ENCODE measurements at regions not wholly inside any gene's neighbourhood (a gene's known extent, or its start where the extent isn't known, plus 50 kb on each side); places are given as distances from the start of the nearest gene placed in this dataset.

DNA sequence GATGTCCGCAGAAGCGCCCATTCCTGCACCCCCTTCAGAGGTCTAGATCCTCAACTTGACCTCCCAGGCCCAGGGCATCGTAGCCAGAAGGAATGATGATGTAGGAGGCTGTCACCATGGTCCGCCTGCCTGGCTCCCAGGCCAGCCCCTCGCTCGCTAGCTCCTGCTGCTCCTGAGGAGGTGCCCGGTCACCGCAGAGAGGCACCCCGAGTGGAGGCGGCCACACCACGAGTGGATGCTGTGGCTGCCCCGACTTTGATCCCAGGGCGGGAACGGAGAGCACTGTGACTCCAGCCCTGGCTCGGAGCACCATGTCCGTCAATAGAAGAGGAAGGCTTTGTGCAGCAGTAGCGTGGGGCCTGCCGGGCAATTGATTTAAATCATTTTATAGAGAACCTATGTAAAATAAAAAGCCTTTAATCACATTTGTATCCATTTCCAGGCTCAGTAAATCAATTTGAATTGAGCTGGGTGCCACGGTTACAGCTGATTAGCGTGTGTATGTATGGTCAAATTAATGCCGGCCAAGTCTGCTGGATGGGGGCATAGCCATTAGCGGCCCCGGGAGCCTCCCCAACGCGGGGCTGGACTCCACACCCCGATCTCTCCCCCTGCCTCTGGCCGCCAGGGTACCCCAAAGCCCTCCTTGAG lies 122.6 kb upstream of the GSE1 start:
- DNase-seq: no peak

DNA sequence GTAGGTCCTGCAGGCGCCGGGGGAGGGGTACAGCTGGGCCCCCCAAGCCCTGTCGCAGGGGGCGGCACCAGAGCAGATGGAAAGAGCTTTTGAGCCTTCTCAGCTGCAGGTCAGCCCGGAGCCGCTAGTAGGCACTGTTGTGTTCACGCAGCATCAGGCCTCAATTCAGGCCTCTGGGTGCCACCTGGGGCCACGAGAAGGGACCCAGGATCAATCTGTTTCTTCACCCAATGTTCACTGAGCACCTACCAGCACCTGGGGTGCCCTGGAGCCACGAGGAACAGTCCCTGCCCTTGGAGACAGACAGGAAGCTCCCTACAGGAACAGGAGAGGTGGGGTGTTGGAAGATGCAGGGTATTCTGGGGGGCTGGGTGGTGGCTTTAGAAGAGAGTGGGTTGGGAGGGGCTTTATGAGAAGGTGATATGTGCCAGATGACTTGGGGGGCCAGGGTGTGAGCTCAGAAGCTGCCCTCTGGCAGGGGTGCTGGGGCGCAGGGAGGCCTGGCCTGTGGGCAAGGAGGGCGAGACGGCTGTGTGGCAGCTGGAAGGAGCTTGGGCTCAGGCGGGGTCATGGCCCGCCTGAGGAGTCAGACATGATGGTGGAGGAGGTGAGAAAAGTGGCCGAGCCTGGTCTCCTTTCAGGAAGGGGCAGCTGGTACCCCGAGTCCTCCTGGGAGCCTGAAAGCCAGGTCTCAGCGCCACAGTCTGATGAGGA lies 121.9 kb upstream of the GSE1 start:
- DNase-seq: no peak

DNA sequence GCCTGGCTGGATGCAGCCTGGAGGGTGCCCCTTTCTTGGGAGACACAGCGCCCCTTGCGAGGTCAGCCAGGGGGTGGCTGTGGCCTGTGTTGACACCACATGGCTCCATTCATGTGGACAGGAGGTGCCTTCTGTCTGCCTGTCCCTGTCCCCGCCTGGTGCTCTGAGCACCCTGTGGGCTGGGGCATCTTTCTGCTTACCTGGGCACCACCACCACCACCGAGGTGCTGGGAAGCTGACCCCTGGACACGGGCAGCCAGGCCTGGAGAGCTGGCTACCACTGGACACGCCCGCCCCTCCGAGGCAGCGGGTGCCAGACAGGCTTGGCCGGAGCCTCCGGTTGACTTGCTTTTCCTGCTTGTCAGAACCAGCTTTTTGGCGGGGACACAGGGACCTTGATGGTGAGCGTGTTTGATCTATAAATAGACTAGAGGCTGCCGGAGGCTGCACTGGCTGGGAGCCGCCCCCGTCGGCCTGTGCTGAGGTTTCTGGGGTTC lies 121.3 kb upstream of the GSE1 start:
- no peak for DNase-seq

DNA sequence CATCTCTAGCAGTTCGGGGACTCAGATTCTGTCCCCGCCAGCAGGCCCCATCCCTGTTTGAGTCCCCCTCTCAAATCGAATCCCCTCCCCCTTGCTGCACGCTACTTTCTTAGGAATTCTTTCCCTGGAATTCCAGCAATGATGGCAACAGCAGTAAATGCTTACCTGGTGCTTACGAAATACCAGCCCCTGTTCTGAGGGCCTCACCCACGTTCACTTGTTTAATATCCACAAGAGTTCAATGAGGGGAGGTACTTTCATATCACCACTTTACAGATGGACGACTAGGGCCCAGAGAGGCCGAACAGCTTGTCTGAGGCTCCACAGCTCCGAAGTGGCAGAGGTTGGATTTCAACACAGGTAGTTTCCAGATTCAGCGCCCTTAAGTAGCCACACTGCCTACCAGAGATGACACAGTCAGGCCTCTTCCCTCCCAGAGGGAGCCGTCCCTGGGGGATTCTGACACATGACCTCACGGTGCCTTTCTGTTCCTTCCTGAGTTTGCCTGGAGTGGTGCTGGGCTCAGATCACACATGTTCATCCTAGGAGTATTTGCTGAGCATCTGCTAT lies 120.7 kb upstream of the GSE1 start:
- no peak for DNase-seq

DNA sequence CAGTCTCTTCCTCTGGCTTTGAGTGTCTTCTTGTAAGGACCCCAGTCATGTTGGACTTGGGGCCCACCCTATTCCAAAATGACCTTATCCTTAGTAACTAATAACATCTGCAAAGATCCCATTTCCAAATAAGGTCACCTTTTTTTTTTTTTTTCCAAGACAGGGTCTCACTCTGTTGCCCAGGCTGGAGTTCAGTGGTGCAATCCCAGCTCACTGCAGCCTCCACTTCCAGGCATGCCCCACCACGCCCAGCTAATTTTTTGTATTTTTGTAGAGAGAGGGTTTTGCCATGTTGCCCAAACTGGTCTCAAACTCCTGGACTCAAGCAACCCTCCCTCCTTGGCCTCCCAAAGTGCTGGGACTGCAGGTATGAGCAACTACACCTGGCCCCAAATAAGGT lies 118.8 kb upstream of the GSE1 start:
- DNase-seq: no peak

DNA sequence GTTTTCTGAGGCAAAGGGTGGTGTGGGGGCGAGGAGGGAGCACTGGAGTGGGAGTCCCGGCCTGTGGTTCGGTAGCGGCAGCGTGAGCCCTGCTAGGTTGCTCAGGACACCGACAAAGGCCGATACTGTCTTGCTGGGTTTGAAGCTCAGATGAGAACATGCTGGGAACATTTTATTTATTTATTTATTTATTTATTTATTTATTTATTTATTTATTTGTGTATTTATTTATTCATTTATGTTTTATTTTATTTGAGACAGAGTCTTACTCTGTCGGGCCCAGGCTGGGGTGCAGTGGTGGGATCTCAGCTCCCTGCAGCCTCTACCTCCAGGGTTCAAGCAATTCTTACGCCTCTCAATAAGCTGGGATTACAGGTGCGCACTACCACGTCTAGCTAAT lies 117.9 kb upstream of the GSE1 start:
- no peak for DNase-seq

DNA sequence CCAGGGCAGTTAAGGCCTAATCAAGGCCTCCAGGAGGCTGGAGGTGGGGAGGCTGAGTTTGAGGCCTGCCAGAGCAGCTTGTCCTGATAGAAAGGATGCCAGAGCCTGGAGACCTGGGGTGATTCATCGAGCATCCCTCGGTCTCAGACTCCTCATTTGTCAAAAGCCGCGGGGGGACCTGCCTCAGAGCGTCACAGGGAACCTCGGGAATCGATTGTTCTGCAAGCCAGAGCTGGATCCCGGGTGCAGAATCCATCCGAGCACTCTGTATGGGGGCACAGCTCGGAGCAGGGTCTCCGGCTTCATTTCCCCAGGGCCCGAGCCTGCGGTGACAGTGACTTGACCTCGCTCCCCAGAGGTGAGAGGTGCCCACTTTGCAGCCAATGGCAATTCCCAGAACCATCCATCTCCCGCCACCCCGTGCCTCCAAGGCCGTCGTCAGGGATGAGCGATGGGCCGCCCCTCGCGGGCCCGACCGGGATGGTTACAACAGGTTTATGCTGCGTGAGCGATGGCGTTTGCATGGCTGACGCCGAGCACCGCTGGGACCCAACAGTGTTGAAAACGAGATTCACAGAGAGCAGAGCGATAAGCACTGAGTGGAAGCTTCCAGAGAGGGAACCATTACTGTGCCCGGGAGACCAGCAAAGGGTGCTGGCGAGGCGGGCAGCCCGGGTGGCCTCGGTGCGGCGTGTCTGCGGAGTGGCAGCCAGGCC lies 117.1 kb upstream of the GSE1 start:
- DNase-seq: no peak

DNA sequence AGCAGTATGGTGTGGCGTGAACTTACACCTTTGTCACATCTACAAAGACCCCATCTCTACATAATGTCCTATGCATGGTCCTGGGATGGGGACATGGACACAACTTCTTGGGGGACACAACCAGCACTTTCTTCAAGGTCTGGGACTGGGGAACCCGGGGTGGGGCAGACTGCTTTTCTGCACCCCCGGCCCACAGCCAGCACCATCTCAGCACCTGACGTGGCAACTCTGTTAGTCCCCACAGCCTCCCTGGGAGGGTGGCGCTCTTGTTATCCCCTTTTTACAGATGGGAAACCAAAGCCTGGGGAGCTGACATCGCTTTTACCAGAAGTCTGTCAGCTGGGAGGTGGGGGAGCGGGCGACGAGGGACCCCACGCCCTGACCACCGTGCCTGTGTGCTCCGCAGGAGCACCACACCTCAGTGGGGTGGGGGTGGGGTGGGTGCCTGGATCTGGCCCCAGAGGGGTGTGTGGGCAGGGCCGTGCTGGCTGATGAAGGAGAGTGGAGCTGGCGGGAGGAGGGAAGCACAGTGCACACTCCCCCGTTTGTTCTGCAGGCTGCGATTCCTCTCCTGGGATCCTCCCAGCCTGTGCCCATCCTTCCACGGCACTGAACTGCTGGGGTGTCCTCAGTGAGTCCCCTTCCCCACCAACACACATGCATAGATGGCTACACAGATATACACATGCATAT lies 115.4 kb upstream of the GSE1 start:
- DNase-seq: no peak

DNA sequence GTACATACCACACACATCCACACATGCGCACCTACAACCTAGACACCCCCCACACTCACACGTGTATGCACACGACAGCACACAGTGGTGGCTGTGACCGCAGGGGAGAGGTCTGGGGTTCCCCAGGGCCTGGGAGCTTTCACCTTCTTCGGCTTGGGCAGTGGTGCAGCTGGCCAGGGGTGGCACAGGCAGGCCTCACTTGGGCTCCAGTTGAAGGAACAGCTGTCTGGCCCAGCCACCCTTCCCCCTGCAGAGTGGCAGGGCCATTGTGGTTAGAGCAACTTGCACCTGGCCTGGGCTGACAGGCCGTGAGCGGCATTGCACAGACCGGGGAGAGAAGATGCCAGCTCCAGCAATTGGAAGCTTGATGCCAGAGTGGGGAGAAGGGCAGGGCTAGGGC lies 114.5 kb upstream of the GSE1 start:
- DNase-seq: no peak

DNA sequence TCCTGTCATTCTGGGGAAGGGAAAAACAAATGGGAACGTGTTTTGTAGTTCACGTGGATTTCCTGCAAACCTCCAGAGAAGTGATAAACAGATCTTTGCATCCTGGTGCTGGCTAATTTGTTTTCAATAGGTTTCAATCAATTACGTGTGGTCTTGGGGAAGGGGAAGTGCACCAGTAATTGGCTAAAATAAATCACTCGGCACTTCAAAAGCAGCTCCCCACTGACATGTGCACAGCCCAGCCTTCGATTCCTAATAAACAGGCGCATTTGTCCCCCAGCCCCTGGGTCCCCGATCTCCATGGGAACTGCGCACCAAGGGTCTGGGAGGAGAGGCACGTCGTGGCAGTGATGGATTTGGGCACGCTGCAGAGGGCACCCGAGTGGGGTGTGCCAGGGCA lies 112.9 kb upstream of the GSE1 start:
- no peak for DNase-seq

DNA sequence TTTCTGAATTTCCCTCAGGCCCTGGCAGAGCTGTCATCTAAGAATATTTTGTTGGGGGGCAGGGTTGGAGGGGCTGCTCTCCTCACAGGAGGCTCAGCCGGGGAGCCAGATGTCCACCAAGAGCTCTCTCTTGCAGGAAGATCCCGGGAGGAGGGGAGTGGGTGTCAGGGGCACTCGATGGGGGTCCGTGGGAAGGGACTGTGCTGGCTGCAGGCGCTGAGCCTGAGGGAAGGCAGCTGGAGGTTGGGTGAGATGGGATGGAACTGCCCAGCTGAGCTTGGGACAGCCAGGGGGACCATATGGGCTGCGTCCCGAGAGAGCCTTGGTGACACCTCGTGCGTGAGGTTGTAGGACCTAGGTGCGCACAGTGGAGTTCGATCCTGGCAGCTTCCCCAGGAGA lies 111.2 kb upstream of the GSE1 start:
- no peak for DNase-seq

DNA sequence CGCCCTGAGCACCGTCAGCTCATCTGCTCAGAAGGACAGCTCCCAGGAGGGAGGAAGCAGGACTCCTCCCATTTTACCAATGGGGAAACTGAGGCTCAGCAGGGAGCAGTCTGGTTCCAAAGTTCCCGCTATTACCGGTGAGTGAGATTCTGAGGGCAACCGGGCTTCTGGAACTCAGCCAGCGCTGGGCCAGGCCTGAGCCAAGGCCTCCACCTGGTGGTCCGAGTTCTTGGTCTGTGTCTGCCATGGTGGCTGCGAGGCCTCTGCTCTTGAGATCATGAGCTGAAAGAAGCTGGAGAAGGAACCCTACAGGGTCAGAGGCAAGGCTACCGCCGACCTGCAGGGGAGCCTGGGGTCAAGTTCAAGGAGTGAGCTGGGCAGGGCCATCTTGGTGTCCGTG lies 110.8 kb upstream of the GSE1 start:
- no peak for DNase-seq

DNA sequence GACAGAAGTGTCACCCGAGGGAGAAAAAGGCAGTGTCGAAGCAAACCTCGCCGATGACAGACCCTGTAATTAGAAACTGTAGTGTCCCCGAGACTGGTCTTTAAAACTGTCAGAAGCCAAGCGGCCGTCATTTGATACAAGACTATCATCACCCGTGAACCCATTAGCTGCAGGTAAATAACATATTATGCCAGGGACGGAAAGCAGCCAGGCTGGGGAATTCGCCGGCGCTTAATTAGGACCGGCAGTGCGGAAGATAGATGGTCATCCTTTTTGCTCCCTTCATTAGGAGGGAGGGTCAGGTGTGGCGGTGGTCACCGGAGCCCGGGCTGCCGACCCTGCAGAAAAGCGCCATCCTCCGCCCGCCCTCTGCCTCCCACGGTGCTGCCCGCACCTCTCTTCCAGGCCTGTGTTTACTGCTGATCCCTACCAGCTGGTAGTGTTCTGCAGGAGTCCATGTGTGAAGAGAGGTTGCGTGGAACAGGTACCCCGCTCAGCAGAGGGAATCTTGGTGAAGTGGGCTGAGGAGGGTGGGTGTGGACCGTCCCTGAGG lies 109.4 kb upstream of the GSE1 start:
- no peak for DNase-seq

DNA sequence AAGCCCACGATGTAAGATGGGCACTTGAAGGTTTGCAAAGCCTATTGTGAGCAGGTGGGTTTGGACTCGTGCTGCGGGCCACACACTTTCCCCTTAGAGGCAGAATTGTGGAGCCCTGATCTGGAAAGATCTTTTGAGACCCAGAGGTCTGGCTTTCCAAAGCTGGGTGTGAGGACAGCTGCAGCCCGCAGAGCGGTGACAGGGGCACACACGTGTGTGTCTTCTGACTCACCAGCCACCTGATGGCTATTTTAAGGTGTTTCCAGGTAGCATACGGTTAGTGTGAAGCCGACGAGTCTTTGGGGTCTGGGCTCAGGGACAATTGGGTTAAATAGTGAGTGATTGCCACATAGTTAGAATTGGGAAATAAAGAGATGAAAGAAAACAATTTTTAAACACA lies 108.9 kb upstream of the GSE1 start:
- no peak for DNase-seq

DNA sequence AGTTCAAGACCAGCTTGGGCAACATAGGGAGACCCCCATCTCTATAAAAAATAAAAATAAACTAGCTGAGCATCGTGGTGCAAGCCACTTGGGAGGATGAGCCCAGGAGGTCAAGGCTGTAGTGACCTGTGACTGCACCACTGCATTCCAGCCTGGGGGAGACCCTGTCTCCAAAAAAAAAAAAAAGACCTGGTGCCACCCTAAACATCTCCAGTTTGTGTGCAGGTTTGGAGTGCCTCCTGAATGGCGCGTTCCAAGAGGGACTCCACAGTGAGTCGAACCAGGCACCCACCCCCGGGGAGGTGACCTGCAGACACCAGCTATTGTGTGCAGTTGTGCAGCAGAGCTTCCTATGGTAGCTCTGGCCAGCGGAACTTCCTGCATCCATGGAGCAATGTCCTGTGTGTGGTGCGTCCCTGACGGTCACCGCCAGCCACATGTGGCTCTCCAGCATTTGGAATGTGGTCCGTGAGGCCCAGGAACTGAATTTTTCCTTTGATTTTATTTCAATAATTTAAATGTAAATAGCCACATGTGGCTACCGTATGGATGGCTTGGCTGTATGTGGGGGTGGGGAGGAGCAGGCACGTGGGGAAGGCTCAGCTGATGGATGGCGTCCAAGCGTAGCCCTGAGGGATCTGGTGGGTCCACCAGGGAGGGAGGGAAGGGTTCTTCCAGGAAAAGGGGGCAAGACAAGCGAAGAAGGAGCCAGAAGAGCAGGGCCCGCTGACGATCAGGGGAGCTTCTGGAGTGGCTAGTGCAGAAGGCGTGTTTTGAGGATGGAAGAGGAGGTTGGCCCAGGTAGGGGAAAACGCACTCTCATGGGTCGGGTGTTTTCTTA lies 107.1 kb upstream of the GSE1 start:
- DNase-seq: no peak

DNA sequence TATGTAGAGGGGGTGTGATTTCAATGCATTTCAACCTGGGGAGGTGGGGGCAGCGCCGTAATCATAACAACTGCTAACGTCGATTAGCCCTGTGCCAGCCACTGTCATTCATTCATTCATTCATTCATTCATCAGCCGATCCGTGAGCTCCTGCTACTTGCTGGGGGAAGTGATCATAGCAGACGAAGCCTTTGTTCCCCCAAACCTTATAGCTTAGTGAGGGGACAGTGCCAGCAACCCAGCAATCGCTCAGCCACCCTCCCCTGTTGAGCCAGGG lies 106.5 kb upstream of the GSE1 start:
- DNase-seq: no peak

DNA sequence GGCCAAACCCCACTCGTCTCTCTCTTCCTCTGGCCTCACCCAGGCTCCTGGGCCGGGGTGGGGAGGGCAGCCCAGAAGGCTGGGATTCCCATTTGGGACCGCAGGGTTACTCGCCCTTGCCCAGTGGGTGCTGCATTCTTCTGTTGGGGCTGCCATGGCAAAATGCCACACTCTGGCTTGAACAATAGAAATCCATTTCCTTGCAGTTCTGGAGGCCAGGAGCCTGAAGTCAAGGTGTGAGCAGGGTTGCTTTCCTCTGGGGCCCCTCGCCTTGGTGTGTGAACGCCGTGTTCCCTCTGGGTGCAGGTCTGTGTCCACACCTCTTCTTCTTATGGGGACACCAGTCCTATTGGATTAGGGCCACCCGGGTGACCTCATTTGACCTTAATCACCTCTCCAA lies 105.8 kb upstream of the GSE1 start:
- DNase-seq: no peak

DNA sequence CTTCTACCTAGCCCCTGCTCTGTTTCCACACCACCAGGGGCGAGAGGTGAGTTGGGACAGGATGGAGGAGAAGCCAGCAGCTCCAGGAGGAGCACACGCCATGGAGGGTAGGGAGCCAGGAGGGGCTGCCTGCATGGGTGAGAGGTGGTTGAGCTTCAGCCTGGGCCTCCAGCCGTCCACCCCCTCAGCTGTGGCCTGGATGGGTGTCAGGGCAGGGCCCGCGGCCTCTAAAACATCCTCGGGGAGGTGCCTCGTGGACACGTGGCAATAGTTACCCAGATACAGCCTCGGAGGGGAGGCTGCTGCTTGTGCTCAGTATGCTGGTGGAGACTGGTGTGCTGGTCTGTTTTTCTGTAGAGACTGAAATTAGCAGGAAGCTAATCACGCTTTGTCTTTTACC lies 104.7 kb upstream of the GSE1 start:
- DNase-seq: no peak

DNA sequence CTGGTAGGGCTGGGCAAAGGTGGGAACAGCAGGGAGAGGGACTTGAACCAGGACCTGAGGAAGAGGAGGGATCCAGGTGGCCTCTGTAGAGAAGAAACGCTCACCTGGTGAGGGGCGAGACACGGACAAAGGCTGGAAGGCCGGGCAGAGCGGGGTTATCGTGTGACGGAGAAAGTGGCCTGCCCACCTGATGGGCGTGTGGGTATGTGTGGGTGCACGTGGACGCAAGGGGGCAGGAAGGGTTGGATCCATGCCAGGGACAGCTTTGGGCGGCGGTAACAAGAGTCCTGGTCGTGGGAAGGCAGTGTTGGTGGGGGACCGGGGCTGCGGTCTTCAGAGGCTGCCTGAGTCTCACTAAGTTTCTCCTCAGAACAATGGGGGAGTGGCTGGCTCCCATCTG lies 104.1 kb upstream of the GSE1 start:
- DNase-seq: no peak

DNA sequence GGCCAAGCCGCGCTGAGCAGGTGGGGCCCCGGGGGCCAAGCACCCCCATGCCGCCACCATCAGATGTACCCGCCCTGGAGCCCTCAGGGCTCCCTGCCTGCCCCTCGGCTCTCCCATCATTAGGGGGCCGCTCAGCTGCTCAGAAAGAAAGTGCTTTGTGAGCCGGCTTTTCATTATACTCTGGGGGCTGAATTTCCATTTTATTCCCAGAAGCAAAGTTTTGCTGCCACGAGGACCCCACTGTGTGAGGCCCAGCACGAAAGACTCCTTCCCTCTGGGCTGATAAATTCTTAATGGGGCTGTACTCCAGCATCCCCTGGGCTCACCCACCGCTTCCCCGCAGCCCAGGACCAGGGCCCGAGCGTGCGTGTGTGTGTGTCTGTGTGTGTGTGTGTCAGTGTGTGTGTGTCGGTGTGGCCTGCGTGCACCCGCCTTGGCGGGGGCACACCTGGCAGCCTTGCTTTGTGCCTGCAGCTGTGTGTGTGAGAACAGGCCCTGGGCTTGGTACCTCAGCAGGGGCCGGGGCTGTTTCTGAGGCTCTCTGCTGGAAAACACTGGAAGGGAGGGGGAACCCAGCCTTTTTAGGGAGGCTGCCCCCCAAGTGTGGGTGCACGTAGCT lies 103.0 kb upstream of the GSE1 start:
- DNase-seq: no peak

DNA sequence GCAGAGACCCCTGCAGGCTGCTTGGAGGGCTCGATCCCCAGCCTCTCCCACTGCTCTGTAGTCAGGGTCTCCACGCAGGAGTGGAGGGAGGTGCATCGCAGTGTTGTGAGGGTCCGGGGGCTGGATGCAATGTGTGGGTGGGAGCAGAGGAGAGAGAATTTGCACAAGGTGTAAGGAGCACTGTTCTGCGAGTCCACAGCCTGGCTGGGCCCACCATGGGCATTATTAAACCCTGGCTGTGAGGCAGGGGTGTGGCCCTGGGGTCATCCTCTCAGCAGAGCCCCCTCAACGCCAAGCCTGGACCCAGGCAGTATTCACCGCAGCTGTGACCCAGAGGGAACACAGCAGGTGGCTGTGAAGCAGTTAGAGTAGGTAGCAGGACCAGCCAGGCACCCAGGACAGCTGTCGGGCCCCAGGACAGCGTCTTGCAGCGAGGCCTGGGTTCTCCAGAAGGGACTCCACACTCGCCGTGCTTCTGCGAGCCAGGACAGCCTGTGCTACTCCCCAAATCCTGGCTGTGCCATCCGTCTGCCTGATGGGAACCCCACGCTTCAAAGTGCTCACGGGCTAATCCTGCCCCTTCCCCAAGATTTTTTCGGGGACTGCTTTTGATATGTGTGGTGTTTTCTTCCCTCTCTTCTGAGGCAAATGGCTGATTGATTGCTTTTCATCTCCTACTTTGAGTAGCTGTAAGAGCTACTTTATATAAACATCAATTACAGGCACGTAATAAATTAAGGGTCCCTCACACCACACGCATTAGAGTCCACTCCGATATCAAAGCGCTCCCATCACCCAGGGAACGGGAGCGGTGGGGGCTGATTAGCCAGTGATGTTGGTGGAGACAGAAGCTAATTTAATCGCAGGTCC lies 100.9 kb upstream of the GSE1 start:
- DNase-seq: no peak
